CD4-positive, alpha-beta T cell treated with Interleukin-17A for 1 hour (primary cell): ENCODE measurements at regions not wholly inside any gene's neighbourhood (a gene's known extent, or its start where the extent isn't known, plus 50 kb on each side); places are given as distances from the start of the nearest gene placed in this dataset.

Source experiments
- DNase-seq: peaks from one replicate; pipeline ENCODE4 v3.0.0-alpha.2; 2020

- no peak for DNase-seq
Measured at GRCh38 chr3:72247126-72247525, 462.2 kb upstream of the PROK2 start.

DNA sequence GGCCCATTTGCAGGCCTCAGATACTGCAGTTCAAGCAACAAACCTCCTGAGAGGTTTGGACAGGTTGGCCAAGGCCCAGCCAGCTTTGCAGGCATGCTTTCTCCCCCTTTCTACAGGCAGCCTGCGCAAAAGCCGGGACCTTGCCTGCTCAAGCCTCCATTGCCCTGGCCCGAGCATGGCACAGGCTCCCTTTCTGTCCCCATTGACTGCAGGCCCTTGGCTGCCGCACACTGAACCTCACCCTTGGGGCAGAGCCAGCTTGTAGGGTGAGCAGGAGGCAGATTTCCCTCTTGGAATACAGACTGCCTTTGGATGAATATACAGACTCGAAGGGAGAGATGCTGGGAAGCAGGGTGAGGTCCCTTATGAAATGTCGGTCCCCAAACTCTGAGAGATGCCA lies 461.7 kb upstream of the PROK2 start:
- DNase-seq, result no peak

GRCh38 chr3:72245183-72245811 lies 460.3 kb upstream of the PROK2 start:
- DNase-seq, result no peak

DNA sequence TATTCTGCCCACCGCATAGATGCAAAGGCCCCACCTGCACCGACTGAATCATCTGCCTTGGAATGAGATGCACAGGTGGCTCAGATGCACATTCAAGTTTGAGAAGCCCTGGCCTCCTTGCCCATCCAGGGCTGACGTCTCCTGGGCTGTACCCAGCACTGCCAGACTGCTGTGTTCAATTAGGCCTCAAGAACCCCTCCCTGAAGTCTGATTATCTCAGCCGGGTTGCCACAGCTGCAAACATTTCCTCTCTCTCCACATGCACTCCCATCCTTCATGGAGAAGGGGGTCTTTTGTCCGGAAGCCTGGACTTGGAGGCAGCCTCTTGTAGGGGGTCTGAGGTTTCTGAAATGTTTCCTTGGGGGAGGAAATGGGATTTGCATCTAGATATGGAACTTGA lies 459.4 kb upstream of the PROK2 start:
- no peak for DNase-seq

DNA sequence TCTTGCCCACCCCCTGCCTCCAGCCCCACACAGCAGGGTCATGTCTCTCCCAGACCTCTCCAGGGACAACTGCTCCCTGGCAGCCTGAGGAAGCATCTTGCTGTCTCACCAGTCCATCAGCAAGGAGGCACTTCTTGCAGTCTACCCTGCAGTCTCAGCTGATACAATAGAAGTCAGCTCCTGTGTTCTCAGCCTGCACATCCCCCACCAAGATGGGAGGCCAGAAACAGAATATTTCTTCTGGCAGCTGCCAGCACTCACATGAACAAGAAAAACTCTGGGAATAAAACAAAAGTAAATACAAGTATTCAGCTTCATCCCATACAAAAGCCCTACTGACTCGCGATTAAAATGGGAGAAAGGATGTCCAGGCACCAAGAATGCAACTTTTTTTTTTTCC lies 457.4 kb upstream of the PROK2 start:
- DNase-seq, result no peak

DNA sequence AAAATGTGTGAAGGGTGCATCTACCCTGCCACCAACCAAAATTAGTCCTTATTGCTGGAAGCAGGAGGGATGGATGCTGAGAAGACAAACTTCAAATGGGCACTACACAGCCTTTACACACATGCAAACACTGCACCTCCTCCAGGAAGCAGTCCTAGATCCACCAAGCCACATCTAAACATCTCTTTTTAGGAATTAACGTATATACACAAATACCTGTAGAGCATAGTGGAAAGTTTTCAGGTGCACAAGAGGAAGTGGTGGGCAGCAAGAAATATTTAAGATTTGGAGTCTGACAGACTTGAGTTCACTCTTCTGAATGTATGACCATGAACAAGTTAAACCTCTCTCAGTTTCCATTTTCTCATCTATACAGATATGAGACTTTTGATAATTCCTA lies 456.6 kb upstream of the PROK2 start:
- no peak for DNase-seq

GRCh38 chr3:72240531-72240930 lies 455.6 kb upstream of the PROK2 start:
- DNase-seq, result no peak

GRCh38 chr3:72238801-72239200 lies 453.9 kb upstream of the PROK2 start:
- no peak for DNase-seq

DNA sequence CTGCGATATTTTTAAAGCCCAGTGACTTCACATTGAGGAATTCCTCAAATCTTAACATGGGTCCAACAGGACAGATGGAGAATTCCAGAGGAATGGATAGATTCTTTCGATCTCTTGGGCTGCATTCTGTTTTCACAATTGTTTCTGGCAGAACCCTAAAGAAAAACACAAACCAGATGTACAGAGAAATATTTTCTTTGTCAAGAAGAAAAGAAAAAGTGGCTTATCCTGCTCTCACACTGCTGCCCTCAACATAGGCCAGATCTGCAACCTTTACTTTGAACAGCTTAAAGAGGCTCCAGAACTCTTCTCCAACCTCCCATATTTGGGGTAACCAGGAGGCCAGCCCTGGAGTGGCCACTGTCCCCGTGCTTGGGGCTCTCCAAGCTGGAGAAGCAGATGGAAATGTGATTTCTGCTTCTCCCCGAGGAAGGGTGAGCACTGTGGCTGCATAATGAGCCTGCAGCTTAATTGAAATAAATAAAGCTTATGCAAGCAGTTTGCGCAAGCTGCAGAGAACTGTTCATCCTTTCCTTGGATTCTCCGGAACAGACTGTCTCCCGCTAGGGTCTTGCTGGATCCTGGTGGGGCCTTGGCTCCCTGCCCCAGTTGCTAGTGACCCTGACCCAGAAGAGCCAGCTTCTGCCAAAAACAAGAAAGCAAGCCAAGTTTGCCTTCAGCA lies 453.2 kb upstream of the PROK2 start:
- DNase-seq, result no peak

DNA sequence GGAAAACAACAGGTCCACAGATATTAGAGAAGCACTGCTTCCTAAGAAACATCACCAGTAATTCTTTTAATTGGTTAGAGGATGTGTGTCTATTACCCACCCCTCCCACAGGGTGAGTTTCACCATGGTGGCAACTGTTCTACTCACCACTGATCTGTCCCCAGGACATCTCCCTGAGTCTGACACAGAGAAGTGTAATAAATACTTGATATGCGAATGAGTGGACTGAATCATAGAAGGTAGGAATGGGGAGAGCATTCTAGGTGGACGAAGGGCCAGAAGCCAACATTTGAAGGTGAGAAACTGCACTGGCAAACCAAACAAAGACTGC lies 452.7 kb upstream of the PROK2 start:
- no peak for DNase-seq

DNA sequence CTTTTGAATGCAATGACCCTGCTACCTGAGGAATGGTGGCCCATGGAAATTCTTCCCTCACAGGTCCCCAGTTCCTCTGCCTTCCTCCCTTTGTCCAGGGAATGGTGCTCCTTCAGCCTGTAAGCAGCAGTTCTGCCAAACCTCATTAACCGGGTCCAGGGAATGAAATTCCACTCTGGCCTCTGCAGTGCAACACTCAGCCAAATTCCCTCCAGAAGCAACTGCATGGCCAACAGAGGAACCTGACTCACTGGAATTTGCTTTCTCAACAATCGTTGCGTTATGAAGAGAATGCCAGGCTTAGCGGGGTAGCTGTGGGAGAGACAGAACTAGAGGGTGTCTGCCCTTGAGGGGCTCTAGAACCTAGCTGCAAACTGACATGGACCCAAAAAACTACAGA lies 449.4 kb upstream of the PROK2 start:
- DNase-seq, result no peak

GRCh38 chr3:72233571-72233970 lies 448.6 kb upstream of the PROK2 start:
- no peak for DNase-seq

DNA sequence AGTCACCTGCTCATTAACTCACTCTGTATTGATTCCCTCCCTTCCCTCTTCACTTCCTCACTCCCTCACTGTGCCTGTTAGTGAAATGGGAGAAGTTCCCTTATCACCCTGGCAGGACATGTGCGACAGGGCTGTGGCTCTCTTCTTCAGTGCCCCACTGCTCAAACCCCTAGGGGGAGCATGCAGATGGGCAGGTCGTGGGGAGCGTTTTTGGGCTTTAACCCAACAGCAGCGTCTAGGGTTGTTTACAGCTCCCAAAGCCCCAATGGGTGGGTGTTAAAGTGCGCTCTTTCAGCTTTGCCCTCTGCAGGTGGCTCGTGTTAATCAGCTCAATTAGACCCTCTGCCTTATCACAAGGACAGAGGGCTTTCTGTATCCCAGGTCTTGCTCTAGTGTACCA lies 447.8 kb upstream of the PROK2 start:
- no peak for DNase-seq

DNA sequence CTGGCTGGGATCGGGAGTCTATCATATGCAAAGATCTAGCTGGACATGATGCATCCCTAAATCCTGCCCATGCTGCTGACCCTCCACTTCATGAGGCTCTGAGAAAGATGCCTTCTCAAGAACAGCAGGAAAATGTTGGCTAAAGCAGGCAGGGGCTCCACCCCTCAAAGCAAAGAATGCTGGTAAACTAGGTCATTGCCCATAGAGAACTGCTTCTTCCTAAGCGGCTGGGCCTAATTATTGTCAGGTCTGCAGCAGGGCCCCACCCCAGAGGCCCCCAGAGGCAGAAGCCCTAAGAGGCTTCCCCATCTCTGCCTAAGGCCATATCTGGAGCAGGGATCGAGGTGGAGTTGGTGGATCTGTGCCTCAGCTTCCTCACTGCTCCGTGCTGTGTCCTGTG lies 447.4 kb upstream of the PROK2 start:
- no peak for DNase-seq

GRCh38 chr3:72231439-72232196 lies 446.7 kb upstream of the PROK2 start:
- no peak for DNase-seq

GRCh38 chr3:72230774-72231379 lies 445.9 kb upstream of the PROK2 start:
- no peak for DNase-seq

DNA sequence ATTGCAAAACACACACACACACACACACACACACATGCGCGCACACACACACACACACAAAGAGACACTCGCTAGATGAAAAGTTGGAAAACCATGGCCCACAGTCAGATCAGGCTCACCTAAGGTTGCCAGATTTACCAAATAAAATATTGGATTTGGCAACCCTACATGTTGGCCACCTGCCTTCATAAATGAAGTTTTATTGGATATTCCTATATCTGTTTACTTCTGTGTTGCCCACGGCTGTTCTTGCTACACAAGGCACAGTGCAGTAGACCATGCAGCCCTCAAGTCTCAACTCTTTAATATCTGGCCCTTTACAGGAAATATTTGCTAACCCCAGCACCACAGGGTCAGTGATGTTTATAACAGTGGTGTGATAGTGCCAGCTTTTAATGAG lies 445.0 kb upstream of the PROK2 start:
- no peak for DNase-seq

DNA sequence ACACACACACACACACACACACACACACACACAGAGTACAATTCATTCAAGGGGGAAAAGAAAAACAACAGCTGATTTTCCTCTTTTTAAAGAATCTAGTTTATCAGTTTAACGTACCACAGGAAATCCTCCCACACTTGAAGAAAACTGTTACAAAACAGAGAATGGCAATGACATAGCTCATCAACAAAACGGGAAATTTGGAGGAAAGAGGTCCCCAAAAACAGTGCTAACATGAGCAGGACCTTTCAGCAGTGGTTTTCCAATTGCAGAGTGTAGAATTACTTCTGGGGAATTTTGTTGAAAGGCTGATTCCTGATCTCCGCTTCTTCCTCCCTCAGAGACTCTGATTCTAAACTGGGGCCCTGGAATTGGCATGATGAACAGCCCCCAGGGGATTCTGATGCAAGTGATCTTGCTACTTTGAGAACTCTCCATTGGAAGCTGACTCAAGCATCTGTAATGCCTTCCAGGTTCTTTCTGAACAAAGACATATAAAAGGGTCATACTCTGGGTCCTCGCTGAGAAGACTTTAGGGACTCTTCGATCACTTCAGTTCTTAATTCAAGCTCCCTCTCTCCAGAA lies 442.6 kb upstream of the PROK2 start:
- DNase-seq, result no peak

DNA sequence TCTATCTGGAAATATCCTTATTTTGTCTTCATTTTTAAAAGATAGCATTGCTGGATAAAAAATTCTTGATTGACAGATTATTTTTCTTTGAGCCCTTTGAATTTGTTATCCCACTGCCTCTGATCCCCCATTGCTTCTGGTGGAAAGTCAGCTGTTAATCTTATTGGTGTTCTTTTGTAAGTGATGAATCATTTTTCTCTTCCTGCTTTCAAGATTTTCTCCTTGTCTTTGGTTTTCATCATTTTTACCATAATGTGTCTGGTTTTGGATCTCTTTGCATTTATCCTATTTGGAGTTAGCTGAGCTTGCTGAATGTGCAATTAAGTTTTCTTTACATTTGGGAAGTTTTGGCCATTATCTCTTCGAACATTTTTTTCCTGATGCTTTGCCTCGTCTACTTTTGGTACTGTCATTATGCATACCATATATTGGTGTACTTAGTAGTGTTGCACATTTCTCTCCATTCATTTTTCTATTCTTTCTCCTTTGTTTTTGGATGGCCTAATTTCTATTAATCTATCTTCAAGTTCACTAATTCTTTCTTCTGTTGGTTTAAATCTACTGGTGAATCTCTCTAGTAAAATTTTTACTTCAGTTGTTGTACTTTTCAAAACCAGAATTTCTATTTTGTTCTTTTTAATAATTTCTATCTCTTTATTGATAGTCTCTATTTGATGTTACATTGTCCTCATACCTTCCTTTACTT lies 440.0 kb upstream of the PROK2 start:
- DNase-seq, result no peak

DNA sequence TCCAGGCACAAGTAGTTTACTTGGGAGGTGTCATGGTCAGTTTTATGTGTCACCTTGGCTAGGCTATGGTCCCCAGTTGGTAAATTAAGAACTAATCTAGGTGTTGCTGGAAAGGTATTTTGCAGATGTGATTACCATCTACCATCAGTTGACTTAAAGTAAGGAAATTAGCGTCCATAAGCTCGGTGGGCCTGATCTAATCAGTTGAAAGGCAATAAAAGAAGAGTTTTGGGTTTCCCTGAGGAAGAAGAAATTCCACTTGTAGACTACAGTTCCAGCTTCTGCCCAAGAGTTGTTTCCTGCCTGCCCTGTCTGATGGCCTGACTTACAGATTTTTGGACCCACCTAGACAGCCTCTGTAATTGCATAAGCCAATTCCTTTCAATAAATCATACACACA lies 438.7 kb upstream of the PROK2 start:
- DNase-seq, result no peak

- DNase-seq, result no peak
Measured at GRCh38 chr3:72223116-72223515, 438.2 kb upstream of the PROK2 start.

GRCh38 chr3:72222410-72222809 lies 437.5 kb upstream of the PROK2 start:
- no peak for DNase-seq

GRCh38 chr3:72220946-72221345 lies 436.0 kb upstream of the PROK2 start:
- no peak for DNase-seq
